ENCODE measurements at regions not wholly inside any gene's neighbourhood (a gene's known extent, or its start where the extent isn't known, plus 50 kb on each side); places are given as distances from the start of the nearest gene placed in this dataset.

GRCh38 chr22:49638001-49638400 is 189.7 kb downstream of the BRD1 start:
- no peak for DNase-seq

- no peak for DNase-seq
Measured at GRCh38 chr22:49637255-49637760, 190.4 kb downstream of the BRD1 start.

DNA sequence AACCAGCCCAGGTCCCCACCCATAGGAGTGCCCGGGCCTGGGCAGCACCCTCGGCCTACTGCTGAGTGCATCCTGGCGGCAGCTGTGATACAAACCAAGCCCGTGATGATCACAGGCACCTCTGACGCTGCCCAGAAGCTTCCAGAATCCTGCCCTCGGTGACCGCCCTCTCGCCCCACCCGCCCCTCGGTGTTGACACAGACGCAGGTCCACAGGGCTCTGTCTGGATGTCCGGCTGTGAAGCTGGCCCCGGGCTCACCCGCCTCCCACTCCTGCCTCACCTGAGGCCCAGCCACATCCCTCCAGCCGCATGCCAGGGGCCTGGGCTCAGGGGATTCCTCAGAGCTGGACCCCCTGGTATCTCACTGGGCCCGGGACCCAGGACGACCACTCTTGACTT is 191.0 kb downstream of the BRD1 start:
- no peak for DNase-seq

- no peak for DNase-seq
Measured at GRCh38 chr22:49636214-49636613, 191.5 kb downstream of the BRD1 start.

- DNase-seq, result no peak
Measured at GRCh38 chr22:49634006-49634772, 193.5 kb downstream of the BRD1 start.

GRCh38 chr22:49633010-49633324 is 194.7 kb downstream of the BRD1 start:
- DNase-seq, result no peak

GRCh38 chr22:49632199-49633009 is 195.3 kb downstream of the BRD1 start:
- no peak for DNase-seq

- DNase-seq, result no peak
Measured at GRCh38 chr22:49630448-49630946, 197.2 kb downstream of the BRD1 start.

DNA sequence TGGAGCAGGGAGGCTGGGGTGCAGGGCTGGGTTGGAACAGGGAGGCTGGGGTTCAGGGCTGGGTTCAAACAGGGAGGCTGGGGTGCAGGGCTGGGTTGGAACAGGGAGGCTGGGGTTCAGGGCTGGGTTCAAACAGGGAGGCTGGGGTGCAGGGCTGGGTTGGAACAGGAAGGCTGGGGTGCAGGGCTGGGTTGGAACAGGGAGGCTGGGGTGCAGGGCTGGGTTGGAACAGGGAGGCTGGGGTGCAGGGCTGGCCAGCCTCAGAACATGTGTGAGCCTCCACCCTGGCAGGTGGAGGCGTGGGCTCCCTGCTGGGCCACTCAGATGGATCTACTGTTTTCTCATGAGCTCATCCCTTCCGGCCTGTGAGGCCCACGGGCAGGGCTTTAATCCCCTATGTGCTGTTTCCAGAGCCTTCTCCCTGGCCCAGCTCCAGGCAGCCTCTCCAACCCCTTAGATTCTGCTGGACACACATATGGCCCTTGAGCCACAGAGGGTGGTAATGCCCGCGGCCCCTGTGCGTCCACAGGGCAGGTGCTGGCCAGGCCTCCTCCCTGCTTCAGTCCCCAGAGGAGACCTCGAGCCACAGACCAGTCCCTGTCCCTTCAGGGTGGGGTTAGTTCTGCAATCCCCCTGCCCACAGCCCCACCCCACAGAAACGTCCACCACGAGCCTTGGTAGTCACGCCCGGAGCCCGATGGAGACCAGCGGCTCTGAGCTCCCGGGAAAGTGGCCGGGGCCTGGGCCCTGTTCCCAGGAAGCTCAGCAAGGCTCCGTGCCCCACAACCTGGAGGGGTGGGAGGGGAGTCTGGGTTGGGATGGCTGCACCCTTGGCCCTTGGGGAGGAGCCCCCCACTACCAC is 197.9 kb downstream of the BRD1 start:
- no peak for DNase-seq

GRCh38 chr22:49629261-49629570 is 198.5 kb downstream of the BRD1 start:
- no peak for DNase-seq

GRCh38 chr22:49628391-49629260 is 199.0 kb downstream of the BRD1 start:
- DNase-seq, result no peak

DNA sequence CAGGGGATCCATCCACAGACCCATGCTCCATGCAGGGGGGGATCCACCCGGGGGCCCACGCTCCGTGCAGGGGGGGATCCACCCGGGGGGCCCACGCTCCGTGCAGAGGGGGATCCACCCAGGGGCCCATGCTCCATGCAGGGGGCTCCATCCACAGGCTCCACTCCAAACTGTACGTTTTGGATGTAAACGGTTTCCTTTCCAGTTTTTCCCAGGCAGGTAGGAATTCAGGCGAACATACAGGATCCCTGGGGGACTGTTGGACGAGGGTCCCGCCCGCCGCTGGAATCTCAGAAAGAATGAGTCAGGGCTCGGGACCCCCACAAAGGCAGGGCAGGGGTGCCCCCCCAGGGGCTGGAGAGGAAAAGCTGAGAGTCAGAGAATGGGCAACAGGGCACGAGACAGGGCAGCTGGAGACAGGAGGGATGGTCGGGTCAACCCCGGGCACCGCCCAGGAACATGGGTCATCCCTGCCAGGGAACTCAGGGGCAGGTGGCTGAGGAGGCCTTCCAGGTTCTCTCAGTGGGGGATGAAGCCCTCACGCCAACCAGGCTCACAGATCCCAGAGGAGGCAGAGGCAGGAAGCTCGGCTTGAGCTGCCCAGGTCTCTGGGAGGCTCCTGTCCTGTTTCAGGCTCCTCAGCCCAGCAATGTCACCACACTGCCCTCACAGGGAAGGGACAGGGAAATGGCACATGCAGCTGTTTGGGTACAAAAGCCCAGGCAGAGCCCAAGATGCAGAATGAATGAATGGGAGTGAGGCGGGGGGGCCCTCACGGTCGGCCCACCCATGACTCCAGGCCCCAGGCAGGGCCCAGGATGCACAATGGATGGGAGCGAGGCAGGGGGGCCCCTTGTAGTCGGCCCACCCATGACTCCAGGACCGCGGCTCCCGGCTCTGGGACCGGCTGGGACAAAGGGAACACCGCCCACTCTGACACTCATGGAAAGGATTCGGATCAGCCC is 200.2 kb downstream of the BRD1 start:
- DNase-seq, result no peak

DNA sequence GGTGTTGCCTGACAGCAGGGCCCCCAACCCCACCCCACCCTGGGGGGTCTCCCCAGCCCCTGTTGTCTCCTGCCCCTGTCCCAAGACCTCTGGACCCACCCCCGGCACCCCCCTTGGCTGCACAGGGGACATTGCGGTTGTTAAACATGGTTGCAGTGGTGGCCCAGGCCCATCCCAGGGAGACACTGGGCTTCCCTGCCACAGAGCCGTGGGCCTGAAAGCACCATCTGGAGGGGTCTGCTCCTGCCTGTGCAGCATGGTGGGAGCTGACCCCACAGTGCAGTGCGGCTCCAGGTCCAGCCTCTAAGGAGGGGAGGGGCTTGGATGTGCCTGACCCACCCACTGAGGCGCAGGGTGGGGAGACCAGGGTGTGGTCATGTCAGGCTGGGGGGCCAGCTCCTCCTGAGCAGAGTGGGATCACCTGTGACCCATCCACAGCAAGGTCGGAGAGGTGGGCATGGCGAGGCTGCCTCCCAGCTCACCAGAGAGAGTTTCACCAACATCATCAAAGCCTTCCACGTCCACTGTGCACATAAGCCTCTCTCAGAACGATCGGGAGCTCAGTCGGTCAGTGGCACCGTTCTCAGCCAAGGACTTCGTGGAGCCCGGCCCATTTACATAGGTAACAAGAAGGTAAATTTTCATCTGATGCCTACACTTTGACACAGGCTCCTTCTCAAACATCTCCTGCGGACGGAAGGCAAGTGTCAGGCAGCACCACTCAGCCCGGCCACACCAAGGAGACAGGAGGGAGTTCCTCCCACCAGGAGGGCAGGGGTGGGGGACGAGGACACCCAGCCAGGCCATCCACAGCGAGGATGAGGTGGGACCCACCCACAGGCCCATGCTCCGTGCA is 201.1 kb downstream of the BRD1 start:
- DNase-seq, result no peak

- DNase-seq, result no peak
Measured at GRCh38 chr22:49624421-49625177, 203.1 kb downstream of the BRD1 start.

DNA sequence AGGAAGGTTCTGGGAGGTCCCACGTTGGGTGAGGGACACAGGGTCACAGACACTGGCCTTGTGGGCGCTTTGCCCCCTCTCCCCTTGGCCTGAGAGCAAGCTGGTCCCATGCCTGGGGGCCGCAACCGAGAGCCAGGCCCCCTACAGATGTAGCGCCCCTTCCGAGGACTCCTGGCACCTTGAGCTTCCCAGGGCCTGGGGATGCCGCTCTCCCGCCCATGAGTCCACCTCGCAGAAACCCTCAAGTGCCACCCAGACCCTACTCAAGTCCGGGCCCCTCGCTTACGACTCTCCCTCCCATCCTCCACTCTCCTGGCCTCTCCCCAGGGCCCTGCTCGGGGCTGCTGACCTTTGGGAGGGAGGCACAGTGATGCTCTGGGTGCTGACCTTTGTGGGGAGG is 204.0 kb downstream of the BRD1 start:
- no peak for DNase-seq

DNA sequence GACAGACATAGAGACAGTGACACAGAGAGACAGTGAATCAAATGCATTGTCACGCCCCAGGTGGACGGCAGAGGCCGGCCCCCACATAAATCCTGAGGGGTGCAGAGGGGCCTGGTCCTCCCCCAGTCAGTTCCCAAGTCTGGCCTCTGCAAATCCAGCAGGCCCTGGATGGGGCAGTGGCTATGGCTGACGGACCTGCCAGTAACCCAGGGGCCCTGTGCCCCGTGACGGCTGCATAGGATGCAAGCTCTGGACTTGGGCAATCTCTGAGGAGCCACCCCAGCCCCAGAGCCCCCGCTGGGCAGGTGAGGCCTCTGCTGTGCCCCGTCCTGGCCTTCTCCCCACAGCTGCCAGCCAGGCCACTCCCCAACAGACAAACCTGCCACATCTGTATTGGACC is 204.5 kb downstream of the BRD1 start:
- DNase-seq, result no peak

GRCh38 chr22:49622241-49623105 is 205.2 kb downstream of the BRD1 start:
- no peak for DNase-seq

DNA sequence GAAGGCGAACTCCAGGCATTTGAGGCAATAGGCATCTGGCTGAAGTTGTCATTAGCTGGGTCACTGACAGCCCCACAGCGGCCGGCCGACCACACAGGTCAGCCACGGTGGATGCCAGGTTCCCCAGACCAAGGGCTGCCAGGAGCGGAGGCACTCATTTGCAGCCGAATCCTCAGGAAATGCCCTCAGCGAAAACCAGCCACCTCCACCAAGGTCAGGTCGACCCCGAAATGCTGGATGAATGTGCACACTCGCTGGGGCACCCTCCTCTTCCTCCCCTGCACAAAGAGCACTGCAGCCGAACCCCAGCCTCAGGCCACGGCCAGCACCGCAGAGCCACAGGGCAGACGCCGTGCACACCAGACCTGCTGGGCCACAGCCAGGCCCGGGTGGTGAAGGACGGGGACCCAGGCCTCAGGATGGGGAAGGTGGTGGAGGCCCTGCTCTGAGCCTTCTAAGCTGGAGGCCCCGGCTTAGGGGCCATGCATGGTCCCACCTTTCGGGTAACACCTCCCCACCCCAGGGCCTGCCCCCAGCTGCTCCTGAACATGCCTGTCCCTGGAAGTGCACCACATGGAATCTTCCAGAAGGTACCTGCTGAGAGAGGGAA is 206.0 kb downstream of the BRD1 start:
- DNase-seq, result no peak

Measured in NCI-H1417 treated with DMSO at 0.1 percent for 48 hours (cell line).